ENCODE measurements at regions not wholly inside any gene's neighbourhood (a gene's known extent, or its start where the extent isn't known, plus 50 kb on each side); places are given as distances from the start of the nearest gene placed in this dataset.

GRCh38 chr11:56808326-56808725, 59.8 kb upstream of the OR9G4 start:
- TF ChIP-seq, protein P1, sequence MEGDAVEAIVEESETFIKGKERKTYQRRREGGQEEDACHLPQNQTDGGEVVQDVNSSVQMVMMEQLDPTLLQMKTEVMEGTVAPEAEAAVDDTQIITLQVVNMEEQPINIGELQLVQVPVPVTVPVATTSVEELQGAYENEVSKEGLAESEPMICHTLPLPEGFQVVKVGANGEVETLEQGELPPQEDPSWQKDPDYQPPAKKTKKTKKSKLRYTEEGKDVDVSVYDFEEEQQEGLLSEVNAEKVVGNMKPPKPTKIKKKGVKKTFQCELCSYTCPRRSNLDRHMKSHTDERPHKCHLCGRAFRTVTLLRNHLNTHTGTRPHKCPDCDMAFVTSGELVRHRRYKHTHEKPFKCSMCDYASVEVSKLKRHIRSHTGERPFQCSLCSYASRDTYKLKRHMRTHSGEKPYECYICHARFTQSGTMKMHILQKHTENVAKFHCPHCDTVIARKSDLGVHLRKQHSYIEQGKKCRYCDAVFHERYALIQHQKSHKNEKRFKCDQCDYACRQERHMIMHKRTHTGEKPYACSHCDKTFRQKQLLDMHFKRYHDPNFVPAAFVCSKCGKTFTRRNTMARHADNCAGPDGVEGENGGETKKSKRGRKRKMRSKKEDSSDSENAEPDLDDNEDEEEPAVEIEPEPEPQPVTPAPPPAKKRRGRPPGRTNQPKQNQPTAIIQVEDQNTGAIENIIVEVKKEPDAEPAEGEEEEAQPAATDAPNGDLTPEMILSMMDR (IDR thresholded peaks at IDR 0.05) = no peak
- TF ChIP-seq POLR2A (IDR thresholded peaks at IDR 0.05) = no peak
